Left colon (tissue), 2 donors: ENCODE measurements at regions not wholly inside any gene's neighbourhood (a gene's known extent, or its start where the extent isn't known, plus 50 kb on each side); places are given as distances from the start of the nearest gene placed in this dataset.
A peak's percentile ranks its signal among the peaks of the same experiment; 100 is the strongest.

ENCODE experiments used
- ATAC-seq: fragments of 200-7000 bp; cut with Tn5 transposase; one replicate; pipeline ENCODE4 v1.9.1; 2020; ENCODE audit warnings: mild to moderate bottlenecking, moderate library complexity
- DNase-seq, 2 donors: peaks; one replicate each; pipeline ENCODE4 v3.0.0-alpha.2; 2020
- intact Hi-C, 2 donors: fragments of 100-400 bp; cut with DNase I in 1 of 2; cut with micrococcal nuclease in 1 of 2; formaldehyde crosslinking; loops; one replicate each; pipeline versions ENCODE4 v1.11.2 to v1.14.0; 2022; cut with DNase I, micrococcal nuclease
- donor health status: DM: no; HTN: no; CAD: no.
- donor health status: DM: yes; HTN: yes; CAD: no.

DNA sequence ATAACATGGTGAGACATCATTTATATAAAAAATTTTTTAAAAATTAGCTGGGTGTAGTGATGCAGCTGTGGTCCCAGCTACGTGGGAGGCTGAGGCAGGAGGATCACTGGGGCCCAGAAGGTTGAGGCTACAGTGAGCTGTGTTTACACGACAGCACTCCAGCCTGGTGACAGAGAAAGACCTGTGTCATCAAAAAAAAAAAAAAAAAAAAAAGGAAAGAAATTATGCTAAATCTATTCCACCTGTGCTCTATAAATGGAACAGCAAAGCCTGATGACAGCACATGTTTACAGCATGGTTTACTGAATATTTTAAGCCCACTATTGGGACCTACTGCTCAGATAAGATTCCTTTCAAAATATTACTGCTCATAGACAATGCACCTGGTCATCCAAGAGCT is 217.6 kb downstream of the PRDM2 start:
- intact Hi-C loops = no loop called here
- DNase-seq = no peak
- no peak for ATAC-seq

GRCh38 chr1:13918862-13919261 is 218.9 kb downstream of the PRDM2 start:
- ATAC-seq = no peak
- intact Hi-C loops = no loop called here
- no peak for DNase-seq

GRCh38 chr1:13921190-13921589 is 221.2 kb downstream of the PRDM2 start:
- intact Hi-C loops = no loop called here
- DNase-seq = no peak
- ATAC-seq = peak; percentile 34

GRCh38 chr1:13922466-13923110 is 222.6 kb downstream of the PRDM2 start:
- ATAC-seq (peak; percentile 32), DNase-seq (no peak)
- intact Hi-C loops = no loop called here

DNA sequence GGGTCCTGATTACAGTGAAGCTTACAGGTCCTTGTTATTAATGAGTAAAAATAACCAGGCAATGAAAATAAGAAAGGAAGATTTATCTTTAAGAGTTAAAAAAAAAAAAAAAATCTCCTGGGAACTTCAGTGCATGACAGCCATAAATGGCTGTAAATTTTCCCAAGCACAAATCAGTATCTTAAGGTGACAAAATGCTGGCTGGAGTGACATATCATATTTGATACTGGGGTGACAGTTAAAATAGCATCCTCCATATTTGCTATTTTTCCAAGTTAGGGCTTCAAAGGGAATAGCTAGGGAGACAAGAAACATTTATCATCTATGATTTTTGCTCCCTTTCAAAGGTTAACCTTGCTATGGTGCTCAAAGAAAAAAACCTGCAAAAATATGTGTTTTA is 226.6 kb downstream of the PRDM2 start:
- intact Hi-C loops = no loop called here
- no peak for ATAC-seq

DNA sequence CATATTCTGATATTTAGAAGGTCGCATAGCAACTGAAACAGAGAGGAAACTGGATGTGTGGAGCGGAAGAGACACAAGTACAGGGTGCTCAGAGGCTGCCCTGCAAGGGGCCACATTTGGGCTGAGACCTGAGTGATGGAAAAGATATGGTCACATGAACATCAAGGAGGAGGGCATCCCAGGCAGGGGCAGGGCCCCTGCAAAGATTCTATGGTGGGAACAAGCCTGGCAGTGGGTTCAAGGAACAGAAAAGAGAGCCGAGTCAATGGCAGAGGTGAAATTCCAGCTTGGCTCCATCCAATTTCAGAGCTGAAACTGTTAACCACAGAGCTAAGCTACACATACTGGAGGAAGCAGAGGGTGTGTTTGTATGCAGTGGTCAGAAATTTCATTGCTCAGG is 227.7 kb downstream of the PRDM2 start:
- no peak for ATAC-seq

More for the DNA sequence above, 226.6 kb downstream of the PRDM2 start:
- no peak for DNase-seq

DNA sequence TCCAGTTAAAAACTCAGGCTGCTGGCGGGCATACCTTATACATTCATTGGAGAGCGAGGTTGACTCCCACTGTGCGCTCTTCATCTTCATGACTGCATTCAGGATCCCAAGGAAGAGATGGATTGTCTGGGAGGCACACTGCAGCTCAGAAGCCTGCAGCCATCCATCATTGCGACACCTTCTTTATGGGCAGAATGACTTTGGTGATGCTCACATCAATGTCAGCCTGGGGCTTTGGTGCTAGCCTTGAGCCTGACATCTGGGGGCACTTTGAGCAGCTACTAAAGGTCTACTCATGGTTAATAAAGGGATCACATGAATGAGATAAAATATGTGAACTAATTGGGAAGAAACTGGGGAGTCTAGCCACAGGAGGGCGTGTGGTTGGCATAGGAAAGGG is 229.3 kb downstream of the PRDM2 start:
- ATAC-seq (no peak), DNase-seq (no peak)
- intact Hi-C loops = no loop called here

More for the DNA sequence above, 227.7 kb downstream of the PRDM2 start:
- intact Hi-C loops = no loop called here
- no peak for DNase-seq

- DNase-seq = peak in 1 of 2 donors; percentile 32
Observed at GRCh38 chr1:13930151-13930550, 230.2 kb downstream of the PRDM2 start.

GRCh38 chr1:13931226-13931625 is 231.2 kb downstream of the PRDM2 start:
- intact Hi-C loops = no loop called here
- no peak for DNase-seq

More at GRCh38 chr1:13930151-13930550, 230.2 kb downstream of the PRDM2 start:
- intact Hi-C loops = no loop called here
- ATAC-seq = peak; percentile 34

GRCh38 chr1:13935336-13935735 is 235.3 kb downstream of the PRDM2 start:
- no peak for DNase-seq

More at GRCh38 chr1:13931226-13931625, 231.2 kb downstream of the PRDM2 start:
- ATAC-seq = no peak

DNA sequence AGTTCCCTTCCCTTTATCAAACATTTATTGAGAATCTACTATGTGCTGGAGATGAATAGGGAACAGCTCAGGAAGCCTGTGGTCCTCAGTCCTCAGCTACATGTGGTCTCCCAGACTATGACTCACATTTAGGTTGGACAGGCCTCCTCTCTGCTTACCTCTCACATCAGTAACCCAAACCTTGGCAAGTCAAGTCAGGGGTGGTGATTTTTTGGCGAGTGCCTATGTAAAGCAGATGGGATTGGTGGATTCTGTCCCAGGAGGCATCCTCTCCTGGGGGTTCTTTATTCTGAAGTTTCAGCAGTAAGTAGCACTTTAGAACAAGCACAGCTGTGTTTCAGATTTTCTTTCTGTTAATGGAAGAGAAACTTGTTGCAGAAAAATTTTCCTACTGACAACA is 241.3 kb downstream of the PRDM2 start:
- DNase-seq (no peak), ATAC-seq (no peak)
- intact Hi-C loops = no loop called here

More at GRCh38 chr1:13935336-13935735, 235.3 kb downstream of the PRDM2 start:
- intact Hi-C loops = no loop called here
- no peak for ATAC-seq

- no peak for ATAC-seq
- intact Hi-C loops = no loop called here
- DNase-seq = no peak
Observed at GRCh38 chr1:13943055-13943454, 243.1 kb downstream of the PRDM2 start.

DNA sequence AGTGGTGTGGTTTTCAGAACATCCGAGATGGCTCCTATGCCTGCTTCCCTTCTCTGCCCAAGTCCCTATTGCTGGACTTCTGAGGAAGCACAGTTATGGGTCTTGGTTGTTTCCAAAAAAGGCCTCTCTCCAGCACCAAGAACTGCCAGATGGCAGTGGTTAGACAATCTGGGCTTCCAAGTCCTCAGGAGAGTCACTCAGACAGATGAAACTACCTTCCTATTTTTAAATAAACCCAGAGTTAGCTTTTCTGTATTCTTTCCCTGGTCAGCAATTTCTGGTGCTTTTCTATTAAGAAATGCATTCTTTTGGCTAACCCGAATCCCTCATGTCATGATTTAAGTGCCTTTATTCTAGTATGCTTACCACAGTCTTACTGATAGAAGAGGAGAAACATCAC is 245.9 kb downstream of the PRDM2 start:
- intact Hi-C loops = no loop called here
- DNase-seq (no peak), ATAC-seq (no peak)

GRCh38 chr1:13947658-13948057 is 247.7 kb downstream of the PRDM2 start:
- ATAC-seq (no peak), DNase-seq (no peak)
- intact Hi-C loops = no loop called here

GRCh38 chr1:13948396-13948795 is 248.4 kb downstream of the PRDM2 start:
- DNase-seq (no peak), ATAC-seq (no peak)
- intact Hi-C loops = no loop called here

- DNase-seq = peak in 1 of 2 donors; percentile 30
- intact Hi-C loops = no loop called here
- ATAC-seq = no peak
Observed at GRCh38 chr1:13948888-13949391, 249.0 kb downstream of the PRDM2 start.

DNA sequence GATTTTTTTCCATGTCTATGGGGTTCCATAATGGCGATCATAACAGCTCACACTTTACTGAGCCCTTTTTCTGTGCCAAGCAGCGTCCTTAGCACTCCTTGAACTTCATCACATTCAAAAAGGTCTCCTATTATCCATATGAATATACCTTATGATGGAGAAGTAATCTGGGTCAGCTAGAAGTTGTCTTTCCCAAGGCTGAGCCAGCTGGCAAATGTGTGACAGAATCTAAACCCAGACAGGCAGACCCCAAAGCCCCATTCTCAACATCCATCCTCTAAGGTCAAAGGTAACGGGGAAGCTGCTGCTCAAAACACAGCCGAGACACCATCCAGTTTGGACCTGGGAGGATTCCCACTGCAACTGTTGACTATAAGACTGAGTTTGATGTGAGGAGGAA is 249.6 kb downstream of the PRDM2 start:
- intact Hi-C loops = no loop called here
- DNase-seq (no peak), ATAC-seq (no peak)

GRCh38 chr1:13950637-13951036 is 250.6 kb downstream of the PRDM2 start:
- no peak for ATAC-seq
- intact Hi-C loops = no loop called here
- no peak for DNase-seq

DNA sequence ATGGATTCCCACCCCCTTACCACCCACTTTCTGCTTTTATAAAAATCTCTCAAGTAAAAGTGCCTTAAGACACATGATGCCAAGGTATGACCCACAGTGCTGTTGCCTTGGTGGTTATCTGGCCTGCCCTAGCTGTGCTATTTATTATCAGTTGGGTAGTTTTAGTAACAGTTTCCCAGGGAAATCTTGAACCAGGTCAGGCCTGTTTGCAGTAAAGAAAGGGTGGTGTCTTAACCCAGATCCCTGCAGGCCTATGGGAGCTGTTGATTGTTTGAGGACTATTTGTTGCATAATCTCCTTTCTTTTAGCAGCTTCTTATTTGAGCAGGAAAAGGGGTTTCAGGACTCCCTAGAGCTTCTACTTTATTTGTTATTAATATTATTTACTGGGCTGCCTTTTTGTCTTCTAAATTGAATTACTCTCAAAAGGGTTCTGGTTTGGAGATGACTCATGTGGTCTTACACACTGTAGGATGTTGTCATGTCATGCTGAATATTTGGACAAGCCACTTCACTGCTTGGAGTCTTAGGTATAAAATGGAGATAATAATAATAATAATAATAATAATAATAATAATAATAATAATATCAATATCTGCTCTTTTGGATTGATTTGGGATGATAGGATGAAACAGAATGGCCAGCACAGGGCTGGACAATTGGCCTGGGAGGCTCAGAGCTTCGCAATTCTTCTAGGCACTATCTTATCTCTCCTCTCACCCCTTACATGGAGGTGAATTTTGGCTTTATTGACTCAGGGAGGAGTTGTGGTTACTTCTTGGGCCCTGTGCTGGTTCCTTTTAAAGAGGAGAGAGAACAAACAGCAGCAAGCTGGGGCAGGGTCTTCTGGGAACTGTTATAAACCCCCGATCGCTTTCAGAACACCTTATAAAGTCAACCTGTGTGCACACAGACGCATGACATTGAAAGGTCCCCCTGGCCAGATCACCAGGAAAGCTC is 252.1 kb downstream of the PRDM2 start:
- no peak for DNase-seq
- intact Hi-C loops = no loop called here
- no peak for ATAC-seq

- DNase-seq (no peak), ATAC-seq (no peak)
- intact Hi-C loops = no loop called here
Observed at GRCh38 chr1:13952985-13953384, 253.0 kb downstream of the PRDM2 start.
